ENCODE measurements at regions not wholly inside any gene's neighbourhood (a gene's known extent, or its start where the extent isn't known, plus 50 kb on each side); places are given as distances from the start of the nearest gene placed in this dataset.

GRCh38 chr15:39250001-39250400 lies 330.9 kb upstream of the THBS1 start:
- H3K4me1 ChIP-seq = no peaks in the 10 kb centered on the region
- no peak overlapping the region for H3K27ac ChIP-seq
- no peaks in the 10 kb centered on the region for H3K9me3 ChIP-seq
- no peaks in the 10 kb centered on the region for H3K27me3 ChIP-seq
- TF ChIP-seq POLR2AphosphoS5 (IDR thresholded peaks at IDR 0.05; ENCODE audit: insufficient read depth in 1 of 2, low read depth in 1 of 2) (no peak), CTCF (IDR thresholded peaks at IDR 0.05) (no peak)
- intact Hi-C loops (cut with DNase I) = no loop called here
- no peak for DNase-seq (ENCODE audit: extremely low spot score in 2 of 2)
- H3K36me3 ChIP-seq = no peaks in the 10 kb centered on the region
- no peak overlapping the region for H3K4me3 ChIP-seq

- Histone ChIP-seq H3K4me3 (no peak overlapping the region), H3K27ac (no peak overlapping the region), H3K9me3 (no peaks in the 10 kb centered on the region), H3K36me3 (no peaks in the 10 kb centered on the region), H3K4me1 (no peaks in the 10 kb centered on the region), H3K27me3 (no peaks in the 10 kb centered on the region)
- no peak for DNase-seq (ENCODE audit: extremely low spot score in 2 of 2)
- intact Hi-C loops (cut with DNase I) = no loop called here
- TF ChIP-seq CTCF (IDR thresholded peaks at IDR 0.05) (no peak), POLR2A (IDR thresholded peaks at IDR 0.05) (no peak), POLR2AphosphoS5 (IDR thresholded peaks at IDR 0.05; ENCODE audit: insufficient read depth in 1 of 2, low read depth in 1 of 2) (no peak)
These were observed 330.3 kb upstream of the THBS1 start for GRCh38 chr15:39250460-39251186.

- Histone ChIP-seq H3K4me3 (no peak overlapping the region), H3K36me3 (no peaks in the 10 kb centered on the region), H3K27ac (no peak overlapping the region), H3K27me3 (no peaks in the 10 kb centered on the region), H3K4me1 (no peaks in the 10 kb centered on the region), H3K9me3 (no peaks in the 10 kb centered on the region)
- TF ChIP-seq CTCF (IDR thresholded peaks at IDR 0.05) = no peak
- no peak for TF ChIP-seq POLR2A (IDR thresholded peaks at IDR 0.05)
- TF ChIP-seq POLR2AphosphoS5 (IDR thresholded peaks at IDR 0.05; ENCODE audit: insufficient read depth in 1 of 2, low read depth in 1 of 2) = no peak
- no peak for DNase-seq (ENCODE audit: extremely low spot score in 2 of 2)
- intact Hi-C loops (cut with DNase I) = no loop called here
These were observed 329.3 kb upstream of the THBS1 start for GRCh38 chr15:39251413-39252133.

- no peak for DNase-seq (ENCODE audit: extremely low spot score in 2 of 2)
- H3K27ac ChIP-seq = no peak overlapping the region
- H3K4me3 ChIP-seq = no peak overlapping the region
- no peaks in the 10 kb centered on the region for H3K4me1 ChIP-seq
- TF ChIP-seq POLR2A (IDR thresholded peaks at IDR 0.05) = no peak
- no peak for TF ChIP-seq POLR2AphosphoS5 (IDR thresholded peaks at IDR 0.05; ENCODE audit: insufficient read depth in 1 of 2, low read depth in 1 of 2)
- no peak for TF ChIP-seq CTCF (IDR thresholded peaks at IDR 0.05)
- intact Hi-C loops (cut with DNase I) = no loop called here
- H3K27me3 ChIP-seq = no peaks in the 10 kb centered on the region
- H3K9me3 ChIP-seq = no peaks in the 10 kb centered on the region
- no peaks in the 10 kb centered on the region for H3K36me3 ChIP-seq
These were observed 328.8 kb upstream of the THBS1 start for GRCh38 chr15:39252134-39252470.

- Histone ChIP-seq H3K27me3 (no peaks in the 10 kb centered on the region), H3K4me3 (no peak overlapping the region), H3K27ac (no peak overlapping the region), H3K9me3 (no peaks in the 10 kb centered on the region), H3K36me3 (no peaks in the 10 kb centered on the region), H3K4me1 (no peaks in the 10 kb centered on the region)
- intact Hi-C loops (cut with DNase I) = no loop called here
- TF ChIP-seq POLR2A (IDR thresholded peaks at IDR 0.05) (no peak), POLR2AphosphoS5 (IDR thresholded peaks at IDR 0.05; ENCODE audit: insufficient read depth in 1 of 2, low read depth in 1 of 2) (no peak), CTCF (IDR thresholded peaks at IDR 0.05) (no peak)
- no peak for DNase-seq (ENCODE audit: extremely low spot score in 2 of 2)
These were observed 327.3 kb upstream of the THBS1 start for GRCh38 chr15:39253552-39253951.

All from vagina (tissue), 2 donors.